ENCODE measurements at regions not wholly inside any gene's neighbourhood (a gene's known extent, or its start where the extent isn't known, plus 50 kb on each side); places are given as distances from the start of the nearest gene placed in this dataset.

GRCh38 chr6:56396435-56396834, 149.1 kb upstream of the COL21A1 start:
- Mint-ChIP-seq H3K4me3 (no peak overlapping the region), H3K27me3 (ENCODE audit: low read depth) (no peaks in the 10 kb centered on the region), H3K4me1 (peaks cover 10 to 14% of the 10 kb centered on the region in 2 experiments), H3K27ac (no peak overlapping the region), H3K9me3 (peaks cover 0 to 5% of the 10 kb centered on the region in 2 experiments; a peak in 2 of 5 replicates), H3K36me3 (ENCODE audit: insufficient read depth in 1 of 3, low read depth in 3 of 3) (peaks cover 0 to 7% (median 0%) of the 10 kb centered on the region in 3 experiments; a peak in 4 of 7 replicates)
- Histone ChIP-seq H3K79me1 (ENCODE audit: insufficient read depth, low read depth, low read length, poor library complexity, severe bottlenecking) (no peaks in the 10 kb centered on the region), H3T11ph (ENCODE audit: low read length) (no peak overlapping the region), H3K23me2 (ENCODE audit: insufficient read length, low read depth, low read length, poor library complexity, severe bottlenecking) (no peaks in the 10 kb centered on the region), H4K8ac (replicated peaks; ENCODE audit: insufficient read length, low read depth, low read length) (no peak overlapping the region), H3K4me1 (ENCODE audit: insufficient read depth, low read length) (no peaks in the 10 kb centered on the region; the same call in 1 of the 2 replicates), H3K79me2 (ENCODE audit: insufficient read depth, low read length) (no peaks in the 10 kb centered on the region), H2AFZ (ENCODE audit: low read length) (no peak overlapping the region), H3K23ac (ENCODE audit: insufficient read length, low read depth, low read length) (no peak overlapping the region), H3K14ac (ENCODE audit: insufficient read depth, low read length) (no peak overlapping the region), H3K27ac (ENCODE audit: insufficient read length, low read depth, low read length) (no peak overlapping the region), H2BK15ac (ENCODE audit: low read depth, low read length) (no peak overlapping the region), H4K20me1 (ENCODE audit: control insufficient read depth, insufficient read depth, insufficient read length) (no peaks in the 10 kb centered on the region), H2BK20ac (ENCODE audit: low read depth, low read length, poor library complexity, severe bottlenecking) (no peak overlapping the region), H4K91ac (ENCODE audit: insufficient read length, low read depth, low read length) (no peak overlapping the region), H2BK12ac (ENCODE audit: insufficient read length, low read depth, low read length) (no peak overlapping the region), H2BK120ac (ENCODE audit: low read depth, low read length, poor library complexity, severe bottlenecking) (no peak overlapping the region), H3K4ac (ENCODE audit: low read depth, low read length) (no peak overlapping the region), H3K9me3 (ENCODE audit: control insufficient read depth, low read depth, low read length) (no peaks in the 10 kb centered on the region), H3K4me2 (ENCODE audit: insufficient read depth, insufficient read length, low read length) (no peak overlapping the region), H3K18ac (ENCODE audit: insufficient read length, low read depth, low read length) (no peak overlapping the region), H2BK5ac (ENCODE audit: insufficient read length, low read length) (no peak overlapping the region), H2AK5ac (ENCODE audit: insufficient read length, low read length) (no peak overlapping the region), H4K5ac (ENCODE audit: insufficient read length, low read depth, low read length) (no peak overlapping the region), H3K56ac (ENCODE audit: insufficient read length, low read depth, low read length) (no peak overlapping the region), H3K27me3 (ENCODE audit: insufficient read depth, low read length) (no peaks in the 10 kb centered on the region), H3K9ac (ENCODE audit: extremely low read depth, insufficient read length, low read length) (no peak overlapping the region)
- TF ChIP-seq CTCF (conservative IDR thresholded peaks at IDR 0.05) = no peak
- DNase-seq = no peak
- WGBS (ENCODE audit: extremely low coverage, insufficient read length, low lambda C conversion rate) = no CpG with 5 or more reads among the region's 2 CpGs
